ENCODE measurements at regions not wholly inside any gene's neighbourhood (a gene's known extent, or its start where the extent isn't known, plus 50 kb on each side); places are given as distances from the start of the nearest gene placed in this dataset.
"Not testable (repeated sequence)": the region's sequence is repeated elsewhere in the genome, so short reads cannot be mapped to it uniquely, and the experiment has no call there.

DNA sequence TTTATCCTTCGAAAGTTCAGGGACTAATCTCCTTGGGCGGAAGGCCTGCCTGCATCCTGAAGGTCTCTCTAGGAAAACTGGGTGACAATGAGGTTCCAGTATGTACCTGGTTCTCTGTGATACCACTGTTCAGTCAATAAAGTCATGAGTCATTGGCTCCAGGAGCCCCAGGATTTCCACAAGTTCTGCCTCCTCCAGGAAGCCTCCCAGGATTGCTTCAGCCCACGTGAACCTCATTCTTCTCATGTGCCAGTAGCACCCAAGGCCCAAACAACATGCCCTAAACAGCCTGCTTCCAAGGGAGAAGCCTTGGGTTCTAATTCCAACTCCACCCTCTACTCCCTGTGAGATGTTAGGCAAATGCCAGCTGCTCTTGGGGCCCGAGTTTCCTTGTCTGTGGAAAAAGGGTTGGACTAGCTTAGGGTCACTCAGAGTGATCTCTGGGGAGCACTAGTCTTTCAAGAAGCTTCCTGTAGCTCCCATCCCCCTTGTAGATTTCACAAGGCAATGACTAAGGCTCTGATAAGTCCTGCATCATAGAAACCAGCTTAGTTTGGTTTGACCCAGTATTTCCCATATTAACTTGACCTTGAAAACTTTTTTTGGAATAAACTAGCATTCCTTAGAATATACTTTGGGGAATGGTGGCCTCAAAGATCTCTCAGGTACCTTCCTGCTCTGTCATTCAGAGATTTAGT, 118.3 kb upstream of the ATP2B2 start:
- in situ Hi-C loops (cut with MboI; ENCODE audit: low sequenced_read_pairs), result no loop called here

GRCh38 chr3:10625323-10625722, 119.9 kb upstream of the ATP2B2 start:
- in situ Hi-C loops (cut with MboI; ENCODE audit: low sequenced_read_pairs), result no loop called here

DNA sequence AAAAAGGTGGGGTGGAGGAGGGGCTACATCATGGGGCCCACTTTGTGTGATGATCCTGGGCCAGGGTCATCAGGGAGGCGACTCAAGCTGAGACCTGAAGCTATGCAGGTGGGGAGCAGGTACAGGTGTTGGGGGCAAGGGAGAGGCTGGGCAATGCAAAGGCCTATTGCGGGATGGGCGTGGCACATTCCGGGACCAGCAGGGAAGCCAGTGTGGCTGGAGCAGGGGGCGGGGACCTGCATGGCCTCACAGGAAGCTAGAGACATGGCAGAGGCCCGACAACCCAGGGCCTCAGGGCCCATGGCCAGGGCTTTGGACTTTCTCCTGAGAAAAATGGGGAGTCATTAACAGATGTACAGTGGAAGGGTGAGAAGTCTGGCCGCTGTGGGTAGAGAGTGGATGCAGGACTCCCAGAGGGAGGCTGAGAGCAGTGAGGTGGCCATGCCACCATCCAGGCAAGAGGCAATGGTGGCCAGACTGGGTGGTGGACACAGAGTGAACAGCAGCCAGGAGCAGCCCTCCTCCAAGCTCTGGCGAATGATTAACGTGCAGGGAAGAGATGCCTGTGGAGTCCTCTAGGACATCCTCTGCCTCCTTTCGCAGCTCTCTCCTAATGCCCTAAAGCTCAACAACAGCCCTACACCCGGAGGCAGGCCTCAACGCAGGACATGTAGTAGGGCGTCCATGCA, 122.6 kb upstream of the ATP2B2 start:
- in situ Hi-C loops (cut with MboI; ENCODE audit: low sequenced_read_pairs), result no loop called here

GRCh38 chr3:10628891-10629670, 123.7 kb upstream of the ATP2B2 start:
- in situ Hi-C loops (cut with MboI; ENCODE audit: low sequenced_read_pairs), result no loop called here

- in situ Hi-C loops (cut with MboI; ENCODE audit: low sequenced_read_pairs), result no loop called here
Measured at GRCh38 chr3:10629671-10630040, 124.3 kb upstream of the ATP2B2 start.

DNA sequence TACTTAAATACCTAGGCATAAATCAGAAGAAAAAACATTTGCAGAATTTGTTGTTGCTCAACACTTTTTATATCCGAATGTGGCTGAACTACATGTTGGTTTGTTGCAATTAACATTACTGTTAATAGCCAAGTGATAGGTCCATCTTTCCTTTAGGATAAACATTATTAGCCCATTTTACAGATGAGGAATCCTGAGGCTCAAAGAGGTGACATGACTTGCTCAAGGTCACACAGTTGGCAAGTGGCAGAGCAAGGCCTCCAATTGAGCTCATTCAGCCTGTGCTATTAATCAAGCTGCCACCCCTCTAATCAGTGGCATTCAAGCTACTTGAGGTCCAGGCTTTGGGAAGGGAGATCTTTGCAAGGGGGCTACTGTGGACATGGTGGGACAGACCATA, 125.8 kb upstream of the ATP2B2 start:
- in situ Hi-C loops (cut with MboI; ENCODE audit: low sequenced_read_pairs), result no loop called here

DNA sequence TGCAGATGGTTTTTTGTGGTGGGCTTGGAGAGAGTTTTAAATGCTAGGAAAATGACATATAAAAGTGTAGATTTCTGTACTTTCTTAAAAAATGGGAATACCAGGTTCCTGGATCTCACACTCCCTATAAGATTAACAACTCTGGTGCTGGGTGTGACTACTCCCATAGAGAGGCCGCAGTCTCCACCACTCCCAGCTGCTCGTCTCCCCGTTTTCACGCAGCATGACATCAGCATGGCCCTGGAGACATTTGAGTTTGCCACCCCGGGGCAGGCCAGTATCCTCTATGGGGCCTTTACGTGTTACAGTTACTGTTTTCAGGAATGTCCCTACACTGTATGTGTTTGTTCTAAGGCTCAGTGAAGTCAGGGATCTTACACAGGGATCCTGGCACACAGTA, 126.7 kb upstream of the ATP2B2 start:
- in situ Hi-C loops (cut with MboI; ENCODE audit: low sequenced_read_pairs), result no loop called here

- in situ Hi-C loops (cut with MboI; ENCODE audit: low sequenced_read_pairs), result no loop called here
Measured at GRCh38 chr3:10632741-10633140, 127.4 kb upstream of the ATP2B2 start.

- in situ Hi-C loops (cut with MboI; ENCODE audit: low sequenced_read_pairs), result no loop called here
Measured at GRCh38 chr3:10635446-10636076, 130.2 kb upstream of the ATP2B2 start.

DNA sequence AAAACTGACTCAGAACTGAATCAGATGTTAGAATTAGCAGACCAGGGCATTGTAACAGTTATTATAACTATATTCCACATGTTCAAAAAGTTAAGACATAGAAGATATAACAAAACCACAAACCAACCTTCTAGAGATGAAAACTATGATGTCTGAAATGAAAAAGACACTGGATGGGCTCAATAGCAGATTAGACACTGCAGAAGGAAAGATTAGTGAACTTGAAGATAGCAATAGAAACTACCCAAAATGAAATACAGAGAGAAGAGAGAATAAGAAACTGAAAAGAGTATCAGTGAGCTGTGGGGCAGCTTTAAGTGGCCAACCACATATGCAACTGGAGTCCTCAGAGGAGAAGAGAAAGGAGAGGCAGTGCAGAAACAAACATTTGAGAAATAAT, 132.0 kb upstream of the ATP2B2 start:
- in situ Hi-C loops (cut with MboI; ENCODE audit: low sequenced_read_pairs), result no loop called here

- in situ Hi-C loops (cut with MboI; ENCODE audit: low sequenced_read_pairs), result no loop called here
Measured at GRCh38 chr3:10638466-10638865, 133.1 kb upstream of the ATP2B2 start.

DNA sequence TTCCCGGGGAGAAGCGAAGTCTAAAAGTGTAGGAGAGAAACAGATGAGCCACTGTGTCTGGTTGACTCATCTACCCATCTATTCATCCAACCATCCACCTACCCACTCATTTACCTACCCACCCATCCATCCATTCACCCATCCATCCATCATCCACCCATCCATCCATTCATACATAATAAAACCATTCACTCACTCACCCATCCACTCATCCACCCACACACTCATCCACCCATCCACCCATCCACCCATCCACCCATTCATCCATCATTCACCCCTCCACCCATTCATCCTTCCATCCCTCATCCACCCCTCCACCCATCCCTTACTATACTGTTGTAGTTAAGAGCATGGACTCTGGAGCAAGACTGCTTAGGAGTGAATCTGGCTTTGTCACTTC, 136.4 kb upstream of the ATP2B2 start:
- in situ Hi-C loops (cut with MboI; ENCODE audit: low sequenced_read_pairs), result no loop called here

GRCh38 chr3:10644189-10644588, 138.8 kb upstream of the ATP2B2 start:
- in situ Hi-C loops (cut with MboI; ENCODE audit: low sequenced_read_pairs), result no loop called here

DNA sequence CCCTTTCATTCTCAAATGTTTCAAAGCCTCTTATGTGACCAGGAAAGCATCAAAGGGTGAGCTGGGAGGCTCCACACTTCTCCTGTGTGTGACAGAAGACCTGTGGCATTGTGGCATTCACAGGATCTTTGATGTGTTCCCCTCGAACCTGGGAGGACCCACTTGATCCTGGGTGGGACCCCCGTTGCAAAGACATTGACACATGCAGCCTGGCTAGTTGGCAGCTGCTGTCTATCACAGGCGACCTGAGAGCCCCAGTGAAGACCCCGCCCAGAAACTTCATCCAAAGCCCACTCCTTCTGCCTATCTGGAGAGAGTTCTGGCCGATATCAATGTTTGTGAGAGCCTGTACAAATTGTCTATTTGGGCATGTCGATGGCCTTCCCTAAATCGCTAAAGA, 140.4 kb upstream of the ATP2B2 start:
- in situ Hi-C loops (cut with MboI; ENCODE audit: low sequenced_read_pairs), result no loop called here

- in situ Hi-C loops (cut with MboI; ENCODE audit: low sequenced_read_pairs), result no loop called here
Measured at GRCh38 chr3:10646531-10647335, 141.3 kb upstream of the ATP2B2 start.

DNA sequence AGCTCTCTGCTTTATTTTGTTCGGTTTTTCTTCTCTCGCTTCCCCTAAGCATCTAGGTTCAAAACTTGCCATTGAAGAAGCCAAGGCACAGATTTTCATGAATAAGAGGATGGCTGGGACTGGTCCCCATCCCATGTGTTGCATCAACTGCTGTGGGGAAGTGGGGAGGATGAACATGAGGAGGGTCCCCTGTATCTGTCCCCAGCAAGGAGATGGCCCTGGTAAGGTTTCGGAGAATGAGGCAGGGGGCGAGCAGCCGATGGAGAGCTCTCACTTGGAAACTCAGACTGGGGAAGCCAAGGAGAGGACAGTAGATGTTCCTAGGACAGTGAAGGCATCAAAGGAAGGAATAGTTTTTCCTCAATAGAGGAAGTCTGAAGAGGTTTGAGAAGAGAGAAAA, 142.0 kb upstream of the ATP2B2 start:
- in situ Hi-C loops (cut with MboI; ENCODE audit: low sequenced_read_pairs), result no loop called here

- in situ Hi-C loops (cut with MboI; ENCODE audit: low sequenced_read_pairs), result no loop called here
Measured at GRCh38 chr3:10648181-10648580, 142.8 kb upstream of the ATP2B2 start.

DNA sequence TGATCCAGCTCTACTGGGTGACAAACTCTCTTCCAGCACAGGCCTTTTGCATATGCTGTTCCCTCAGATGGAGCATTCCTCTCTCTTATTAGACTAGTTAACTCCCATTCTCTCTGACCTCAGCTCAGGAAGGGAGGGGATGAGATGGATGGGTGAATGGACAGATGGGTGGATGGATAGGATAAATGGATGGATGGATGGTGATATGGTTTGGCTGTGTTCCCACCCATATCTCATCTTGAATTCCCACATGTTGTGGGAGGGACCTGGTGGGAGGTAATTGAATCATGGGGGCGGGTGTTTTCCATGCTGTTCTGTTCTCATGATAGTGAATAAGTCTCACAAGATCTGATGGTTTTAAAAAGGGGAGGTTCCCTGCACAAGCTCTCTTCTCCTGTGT, 144.1 kb upstream of the ATP2B2 start:
- in situ Hi-C loops (cut with MboI; ENCODE audit: low sequenced_read_pairs), result not testable (repeated sequence)

- in situ Hi-C loops (cut with MboI; ENCODE audit: low sequenced_read_pairs), result no loop called here
Measured at GRCh38 chr3:10651506-10651905, 146.1 kb upstream of the ATP2B2 start.

- in situ Hi-C loops (cut with MboI; ENCODE audit: low sequenced_read_pairs), result no loop called here
Measured at GRCh38 chr3:10653241-10653640, 147.9 kb upstream of the ATP2B2 start.

Measured in HL-60/S4 treated with retinoic acid at 250 ng/mL for 4 days and 3 days (cell line).